ENCODE measurements at regions not wholly inside any gene's neighbourhood (a gene's known extent, or its start where the extent isn't known, plus 50 kb on each side); places are given as distances from the start of the nearest gene placed in this dataset.
A peak's percentile ranks its signal among the peaks of the same experiment; 100 is the strongest.

GRCh38 chr13:99056381-99057014, 78.6 kb upstream of the DOCK9 start:
- Histone ChIP-seq H4K20me1 (ENCODE audit: insufficient read depth) (no peaks in the 10 kb centered on the region), H3K27me3 (ENCODE audit: insufficient read depth, low read length) (no peaks in the 10 kb centered on the region), H2AFZ (ENCODE audit: low read depth, low read length, poor library complexity, severe bottlenecking) (no peak overlapping the region), H3K4me1 (ENCODE audit: control insufficient read depth in 1 of 2, insufficient read depth in 2 of 2, low read length in 2 of 2) (peaks cover 0 to 10% of the 10 kb centered on the region in 2 experiments; a peak in 1 of 4 replicates), H3K9ac (ENCODE audit: low read length) (no peak overlapping the region), H3K4me2 (ENCODE audit: low read length) (peak overlapping the region; percentile 20; the same call in 1 of the 2 replicates), H3K9me2 (ENCODE audit: insufficient read depth) (no peaks in the 10 kb centered on the region), H3K4me3 (replicated peaks in 1 of 2; ENCODE audit: low read depth in 1 of 2, low read length in 2 of 2) (no peak overlapping the region), H3K9me3 (ENCODE audit: control insufficient read depth in 1 of 2, insufficient read depth in 1 of 2, low read depth in 1 of 2, low read length in 2 of 2) (no peaks in the 10 kb centered on the region), H3K27ac (ENCODE audit: low read depth, low read length) (no peak overlapping the region), H3K36me3 (ENCODE audit: control insufficient read depth in 1 of 2, insufficient read depth in 2 of 2, low read length in 2 of 2) (no peaks in the 10 kb centered on the region), H3K79me2 (ENCODE audit: insufficient read depth, low read length) (peaks cover 27% of the 10 kb centered on the region)
- intact Hi-C loops (cut with micrococcal nuclease) = no loop called here
- ATAC-seq (no peak), DNase-seq (ENCODE audit: low read depth, low spot score) (no peak)
- BruUV-seq (replicated peaks) = no TSS peak
- POLR2A ChIA-PET = no interaction called here
- CTCF ChIA-PET = no interaction called here
- RAD21 ChIA-PET (ENCODE audit: low non-redundant PET in 1 of 2, low total read pairs in 2 of 2, uncharacterized antibody in 2 of 2, unreplicated experiment in 2 of 2) = no interaction called here
- TF ChIP-seq ZFX (IDR thresholded peaks at IDR 0.05) (no peak), POLR2AphosphoS5 (IDR thresholded peaks at IDR 0.05; ENCODE audit: low read depth, low read length) (no peak), ATF3 (IDR thresholded peaks at IDR 0.05) (no peak), JUND (IDR thresholded peaks at IDR 0.05) (no peak), CBX3 (IDR thresholded peaks at IDR 0.05; ENCODE audit: low read depth) (no peak)

GRCh38 chr13:99057310-99057975, 79.6 kb upstream of the DOCK9 start:
- RAD21 ChIA-PET (ENCODE audit: low non-redundant PET in 1 of 2, low total read pairs in 2 of 2, uncharacterized antibody in 2 of 2, unreplicated experiment in 2 of 2) = no interaction called here
- CTCF ChIA-PET = no interaction called here
- Histone ChIP-seq H3K4me1 (ENCODE audit: control insufficient read depth in 1 of 2, insufficient read depth in 2 of 2, low read length in 2 of 2) (peaks cover 0 to 10% of the 10 kb centered on the region in 2 experiments; a peak in 1 of 4 replicates), H3K9me3 (ENCODE audit: control insufficient read depth in 1 of 2, insufficient read depth in 1 of 2, low read depth in 1 of 2, low read length in 2 of 2) (no peaks in the 10 kb centered on the region), H3K4me2 (ENCODE audit: low read length) (no peak overlapping the region), H3K4me3 (replicated peaks in 1 of 2; ENCODE audit: low read depth in 1 of 2, low read length in 2 of 2) (no peak overlapping the region), H3K9me2 (ENCODE audit: insufficient read depth) (no peaks in the 10 kb centered on the region), H3K79me2 (ENCODE audit: insufficient read depth, low read length) (peaks cover 27% of the 10 kb centered on the region), H3K36me3 (ENCODE audit: control insufficient read depth in 1 of 2, insufficient read depth in 2 of 2, low read length in 2 of 2) (no peaks in the 10 kb centered on the region), H3K9ac (ENCODE audit: low read length) (no peak overlapping the region), H2AFZ (ENCODE audit: low read depth, low read length, poor library complexity, severe bottlenecking) (no peak overlapping the region), H3K27ac (ENCODE audit: low read depth, low read length) (no peak overlapping the region), H4K20me1 (ENCODE audit: insufficient read depth) (no peaks in the 10 kb centered on the region), H3K27me3 (ENCODE audit: insufficient read depth, low read length) (no peaks in the 10 kb centered on the region)
- POLR2A ChIA-PET = no interaction called here
- intact Hi-C loops (cut with micrococcal nuclease) = no loop called here
- no TSS peak for BruUV-seq (replicated peaks)
- ATAC-seq (no peak), DNase-seq (ENCODE audit: low read depth, low spot score) (no peak)
- TF ChIP-seq CBX3 (IDR thresholded peaks at IDR 0.05; ENCODE audit: low read depth) = no peak
- TF ChIP-seq CEBPB (IDR thresholded peaks at IDR 0.05; ENCODE audit: low read depth) = no peak
- TF ChIP-seq TCF7L2 (IDR thresholded peaks at IDR 0.05; ENCODE audit: borderline replicate concordance, extremely low read depth, insufficient read depth, insufficient read length) = no peak
- TF ChIP-seq REST (IDR thresholded peaks at IDR 0.05; ENCODE audit: low read depth) = no peak
- no peak for TF ChIP-seq ZNF274 (IDR thresholded peaks at IDR 0.05; ENCODE audit: low read depth, low read length)
- no peak for TF ChIP-seq EGR1 (IDR thresholded peaks at IDR 0.05; ENCODE audit: low read depth)
- TF ChIP-seq FOSL1 (IDR thresholded peaks at IDR 0.05; ENCODE audit: low read depth) = no peak
- TF ChIP-seq ZFX (IDR thresholded peaks at IDR 0.05) = no peak
- TF ChIP-seq CTCF (IDR thresholded peaks at IDR 0.05 in 2 of 3, conservative IDR thresholded peaks at IDR 0.05 in 1 of 3; ENCODE audit: borderline replicate concordance in 1 of 3, insufficient read depth in 1 of 3, low read depth in 2 of 3, low read length in 2 of 3) = no peak
- no peak for TF ChIP-seq JUND (IDR thresholded peaks at IDR 0.05)
- TF ChIP-seq MAX (IDR thresholded peaks at IDR 0.05) = no peak

Measured in HCT116 (cell line).